ENCODE measurements at regions not wholly inside any gene's neighbourhood (a gene's known extent, or its start where the extent isn't known, plus 50 kb on each side); places are given as distances from the start of the nearest gene placed in this dataset.
"Not testable (repeated sequence)": the region's sequence is repeated elsewhere in the genome, so short reads cannot be mapped to it uniquely, and the experiment has no call there.

- DNase-seq (ENCODE audit: low read depth in 2 of 2), result not testable (repeated sequence)
These were observed 119.1 kb upstream of the NBPF19 start for GRCh38 chr1:149355748-149356147.

GRCh38 chr1:149356152-149356551, 118.7 kb upstream of the NBPF19 start:
- not testable (repeated sequence) for DNase-seq (ENCODE audit: low read depth in 2 of 2)

- not testable (repeated sequence) for DNase-seq (ENCODE audit: low read depth in 2 of 2)
These were observed 114.5 kb upstream of the NBPF19 start for GRCh38 chr1:149360351-149360750.

- not testable (repeated sequence) for DNase-seq (ENCODE audit: low read depth in 2 of 2)
These were observed 113.5 kb upstream of the NBPF19 start for GRCh38 chr1:149361310-149361709.

- not testable (repeated sequence) for DNase-seq (ENCODE audit: low read depth in 2 of 2)
These were observed 110.5 kb upstream of the NBPF19 start for GRCh38 chr1:149364188-149364981.

- not testable (repeated sequence) for DNase-seq (ENCODE audit: low read depth in 2 of 2)
These were observed 108.4 kb upstream of the NBPF19 start for GRCh38 chr1:149366402-149366801.

- DNase-seq (ENCODE audit: low read depth in 2 of 2), result not testable (repeated sequence)
These were observed 107.3 kb upstream of the NBPF19 start for GRCh38 chr1:149367472-149368044.

- not testable (repeated sequence) for DNase-seq (ENCODE audit: low read depth in 2 of 2)
These were observed 106.5 kb upstream of the NBPF19 start for GRCh38 chr1:149368337-149368736.

GRCh38 chr1:149369081-149369480, 105.8 kb upstream of the NBPF19 start:
- DNase-seq (ENCODE audit: low read depth in 2 of 2), result not testable (repeated sequence)

- not testable (repeated sequence) for DNase-seq (ENCODE audit: low read depth in 2 of 2)
These were observed 102.9 kb upstream of the NBPF19 start for GRCh38 chr1:149371955-149372354.

GRCh38 chr1:149378462-149378861, 96.4 kb upstream of the NBPF19 start:
- not testable (repeated sequence) for DNase-seq (ENCODE audit: low read depth in 2 of 2)

GRCh38 chr1:149390173-149390926, 84.5 kb upstream of the NBPF19 start:
- peak; percentile 18 to 49 for DNase-seq (ENCODE audit: low read depth in 2 of 2)

GRCh38 chr1:149390931-149391330, 83.9 kb upstream of the NBPF19 start:
- not testable (repeated sequence) for DNase-seq (ENCODE audit: low read depth in 2 of 2)

- DNase-seq (ENCODE audit: low read depth in 2 of 2), result not testable (repeated sequence)
These were observed 79.0 kb upstream of the NBPF19 start for GRCh38 chr1:149395802-149396201.

GRCh38 chr1:149398527-149398926, 76.3 kb upstream of the NBPF19 start:
- not testable (repeated sequence) for DNase-seq (ENCODE audit: low read depth in 2 of 2)

- not testable (repeated sequence) for DNase-seq (ENCODE audit: low read depth in 2 of 2)
These were observed 66.4 kb upstream of the NBPF19 start for GRCh38 chr1:149408404-149408803.

- DNase-seq (ENCODE audit: low read depth in 2 of 2), result not testable (repeated sequence)
These were observed 59.5 kb upstream of the NBPF19 start for GRCh38 chr1:149415373-149415772.

GRCh38 chr1:149418782-149419181, 56.1 kb upstream of the NBPF19 start:
- DNase-seq (ENCODE audit: low read depth in 2 of 2), result not testable (repeated sequence)

GRCh38 chr1:149423122-149423521, 51.7 kb upstream of the NBPF19 start:
- not testable (repeated sequence) for DNase-seq (ENCODE audit: low read depth in 2 of 2)
